ENCODE measurements at regions not wholly inside any gene's neighbourhood (a gene's known extent, or its start where the extent isn't known, plus 50 kb on each side); places are given as distances from the start of the nearest gene placed in this dataset.

DNA sequence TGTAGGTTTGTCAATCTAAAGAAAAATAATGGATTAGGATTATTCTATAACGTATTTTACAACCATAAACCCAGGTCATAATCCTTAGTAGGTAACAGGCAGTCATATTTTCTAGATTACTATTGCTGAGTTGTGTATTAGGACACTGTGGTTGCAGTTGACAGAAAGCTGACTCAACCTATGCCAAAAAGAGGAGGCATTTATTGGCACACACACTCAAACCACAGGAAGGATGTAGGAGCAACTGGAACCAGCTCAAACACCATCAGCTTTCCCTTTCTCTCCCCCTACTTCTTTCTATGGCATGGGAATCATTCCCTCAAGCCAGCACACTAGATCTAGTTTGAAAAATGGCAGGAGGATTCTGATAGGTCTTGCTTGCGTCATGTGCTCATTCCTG, 136.4 kb upstream of the FAM9C start:
- Histone ChIP-seq H3K4me1 (no peaks in the 10 kb centered on the region), H3K9me3 (no peaks in the 10 kb centered on the region), H3K36me3 (no peaks in the 10 kb centered on the region), H3K27me3 (peaks cover 0 to 20% of the 10 kb centered on the region in 2 donors), H3K27ac (no peak overlapping the region), H3K4me3 (no peak overlapping the region)
- DNase-seq (ENCODE audit: low spot score in 2 of 2): no peak
- intact Hi-C loops (cut with DNase I; ENCODE audit: low total_unique reads): no loop called here
- TF ChIP-seq POLR2A (IDR thresholded peaks at IDR 0.05) (no peak), POLR2AphosphoS5 (IDR thresholded peaks at IDR 0.05) (no peak)
- TF ChIP-seq, protein P1, sequence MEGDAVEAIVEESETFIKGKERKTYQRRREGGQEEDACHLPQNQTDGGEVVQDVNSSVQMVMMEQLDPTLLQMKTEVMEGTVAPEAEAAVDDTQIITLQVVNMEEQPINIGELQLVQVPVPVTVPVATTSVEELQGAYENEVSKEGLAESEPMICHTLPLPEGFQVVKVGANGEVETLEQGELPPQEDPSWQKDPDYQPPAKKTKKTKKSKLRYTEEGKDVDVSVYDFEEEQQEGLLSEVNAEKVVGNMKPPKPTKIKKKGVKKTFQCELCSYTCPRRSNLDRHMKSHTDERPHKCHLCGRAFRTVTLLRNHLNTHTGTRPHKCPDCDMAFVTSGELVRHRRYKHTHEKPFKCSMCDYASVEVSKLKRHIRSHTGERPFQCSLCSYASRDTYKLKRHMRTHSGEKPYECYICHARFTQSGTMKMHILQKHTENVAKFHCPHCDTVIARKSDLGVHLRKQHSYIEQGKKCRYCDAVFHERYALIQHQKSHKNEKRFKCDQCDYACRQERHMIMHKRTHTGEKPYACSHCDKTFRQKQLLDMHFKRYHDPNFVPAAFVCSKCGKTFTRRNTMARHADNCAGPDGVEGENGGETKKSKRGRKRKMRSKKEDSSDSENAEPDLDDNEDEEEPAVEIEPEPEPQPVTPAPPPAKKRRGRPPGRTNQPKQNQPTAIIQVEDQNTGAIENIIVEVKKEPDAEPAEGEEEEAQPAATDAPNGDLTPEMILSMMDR (IDR thresholded peaks at IDR 0.05): no peak

DNA sequence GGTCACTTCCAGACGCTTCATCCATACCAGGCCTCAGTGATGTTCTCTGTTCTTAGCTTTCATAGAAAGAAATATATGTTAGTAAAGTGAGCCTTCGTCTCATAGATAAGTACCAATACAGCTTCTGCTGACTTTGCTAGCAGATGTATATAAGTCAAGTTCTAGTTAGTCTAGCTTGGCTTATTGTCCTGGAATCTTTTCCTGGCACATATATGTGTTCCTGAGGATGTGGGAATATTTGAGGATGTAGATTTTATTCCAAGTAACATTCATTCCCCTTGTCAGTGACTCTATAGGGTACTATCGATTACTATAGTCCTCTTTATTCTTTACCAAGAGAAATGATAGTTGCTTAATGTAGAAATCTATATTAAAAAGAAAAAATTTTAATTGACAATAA, 135.2 kb upstream of the FAM9C start:
- TF ChIP-seq POLR2AphosphoS5 (IDR thresholded peaks at IDR 0.05) (no peak), POLR2A (IDR thresholded peaks at IDR 0.05) (no peak)
- TF ChIP-seq, protein P1 (IDR thresholded peaks at IDR 0.05): no peak
- Histone ChIP-seq H3K4me1 (no peaks in the 10 kb centered on the region), H3K9me3 (no peaks in the 10 kb centered on the region), H3K27ac (no peak overlapping the region), H3K4me3 (no peak overlapping the region), H3K27me3 (peaks cover 0 to 20% of the 10 kb centered on the region in 2 donors), H3K36me3 (no peaks in the 10 kb centered on the region)
- no peak for DNase-seq (ENCODE audit: low spot score in 2 of 2)
- intact Hi-C loops (cut with DNase I; ENCODE audit: low total_unique reads): no loop called here

DNA sequence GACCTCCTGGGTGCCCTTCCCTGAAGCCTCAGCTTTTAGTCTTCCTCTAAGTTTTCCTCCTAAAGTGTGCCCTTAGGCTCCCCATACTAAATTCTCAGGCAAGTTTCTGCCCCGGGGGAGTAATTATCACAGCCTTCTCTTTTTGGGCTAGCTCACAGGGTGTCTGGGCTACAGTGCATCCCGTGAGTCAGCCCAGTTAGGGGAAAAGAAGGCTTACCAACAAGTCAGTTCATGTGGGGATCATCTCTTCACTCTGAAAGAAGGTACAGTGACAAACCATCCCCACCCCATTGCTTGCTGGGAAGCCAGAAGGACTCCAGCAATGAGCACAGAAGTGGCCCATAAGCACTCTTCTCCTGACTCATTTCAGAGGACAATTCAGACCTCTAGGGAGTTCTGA, 134.7 kb upstream of the FAM9C start:
- no peak overlapping the region for H3K27ac ChIP-seq
- TF ChIP-seq POLR2A (IDR thresholded peaks at IDR 0.05): no peak
- TF ChIP-seq, protein P1 (IDR thresholded peaks at IDR 0.05): no peak
- TF ChIP-seq POLR2AphosphoS5 (IDR thresholded peaks at IDR 0.05): no peak
- H3K9me3 ChIP-seq: no peaks in the 10 kb centered on the region
- intact Hi-C loops (cut with DNase I; ENCODE audit: low total_unique reads): no loop called here
- no peaks in the 10 kb centered on the region for H3K36me3 ChIP-seq
- H3K4me1 ChIP-seq: no peaks in the 10 kb centered on the region
- no peak for DNase-seq (ENCODE audit: low spot score in 2 of 2)
- H3K4me3 ChIP-seq: no peak overlapping the region
- peaks cover 0 to 20% of the 10 kb centered on the region in 2 donors for H3K27me3 ChIP-seq

DNA sequence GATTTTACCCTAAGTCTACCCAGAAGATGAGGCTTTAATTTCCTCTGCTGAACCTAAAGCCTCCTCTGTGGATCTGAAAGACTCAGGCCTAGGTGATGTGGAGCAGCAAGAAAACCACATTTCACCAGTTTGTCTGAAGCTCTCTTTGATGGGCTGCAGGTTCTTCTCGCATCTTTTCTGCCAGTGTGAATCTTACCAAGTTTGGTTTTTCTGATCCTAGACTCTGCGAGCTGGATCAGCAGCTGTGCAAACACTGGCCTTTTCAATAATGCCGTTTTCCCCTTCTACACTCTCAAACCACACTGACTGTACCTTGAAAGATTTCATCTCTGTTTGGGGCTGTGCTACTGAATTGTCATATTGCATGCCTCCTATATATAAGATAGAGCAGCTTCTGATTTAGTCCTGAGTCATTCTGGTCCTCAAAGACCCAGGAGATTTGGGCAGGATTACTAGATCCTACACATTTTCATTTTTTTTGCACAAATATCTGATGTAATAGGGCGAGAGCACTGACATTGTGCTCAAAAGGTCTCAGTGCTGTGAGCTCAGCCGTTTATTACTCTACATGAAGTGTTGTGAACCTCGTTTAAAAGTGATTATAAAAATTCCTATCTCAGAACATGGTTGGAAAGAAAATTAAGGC, 133.6 kb upstream of the FAM9C start:
- Histone ChIP-seq H3K4me3 (no peak overlapping the region), H3K9me3 (no peaks in the 10 kb centered on the region), H3K36me3 (no peaks in the 10 kb centered on the region), H3K27ac (no peak overlapping the region), H3K27me3 (peaks cover 0 to 20% of the 10 kb centered on the region in 2 donors), H3K4me1 (no peaks in the 10 kb centered on the region)
- intact Hi-C loops (cut with DNase I; ENCODE audit: low total_unique reads): no loop called here
- DNase-seq (ENCODE audit: low spot score in 2 of 2): no peak
- TF ChIP-seq, protein P1 (IDR thresholded peaks at IDR 0.05): no peak
- TF ChIP-seq POLR2A (IDR thresholded peaks at IDR 0.05) (no peak), POLR2AphosphoS5 (IDR thresholded peaks at IDR 0.05) (no peak)

DNA sequence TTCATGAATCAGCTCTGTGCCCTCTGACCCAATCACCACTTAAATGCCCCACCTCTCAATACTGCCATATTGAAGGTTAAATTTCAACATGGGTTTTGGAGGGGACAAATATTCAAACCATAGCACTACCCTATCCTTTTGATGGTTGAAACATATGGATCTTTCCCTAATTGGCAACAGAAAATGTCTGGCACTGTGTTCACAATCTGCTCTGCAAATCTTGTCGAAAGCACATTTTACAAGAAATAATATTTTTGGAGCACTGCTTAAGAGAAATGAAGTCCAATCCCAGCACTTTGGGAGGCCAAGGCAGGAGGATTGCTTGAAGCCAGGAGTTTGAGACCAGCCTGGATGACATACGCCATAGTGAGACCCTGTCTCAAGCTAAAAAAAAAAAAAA, 130.6 kb upstream of the FAM9C start:
- Histone ChIP-seq H3K36me3 (no peaks in the 10 kb centered on the region), H3K4me3 (no peak overlapping the region), H3K27ac (no peak overlapping the region), H3K4me1 (no peaks in the 10 kb centered on the region), H3K9me3 (no peaks in the 10 kb centered on the region), H3K27me3 (peaks cover 0 to 14% of the 10 kb centered on the region in 2 donors)
- no peak for TF ChIP-seq POLR2AphosphoS5 (IDR thresholded peaks at IDR 0.05)
- TF ChIP-seq, protein P1 (IDR thresholded peaks at IDR 0.05): no peak
- DNase-seq (ENCODE audit: low spot score in 2 of 2): no peak
- intact Hi-C loops (cut with DNase I; ENCODE audit: low total_unique reads): no loop called here
